22Rv1 (cell line): ENCODE measurements at regions not wholly inside any gene's neighbourhood (a gene's known extent, or its start where the extent isn't known, plus 50 kb on each side); places are given as distances from the start of the nearest gene placed in this dataset.

Experiments used
- CTCF ChIP-seq: fragments of 450-650 bp; IDR thresholded peaks from 2 replicates; pipeline ENCODE4 v1.5.1; 2017; ENCODE audit warnings: mild to moderate bottlenecking
- ZFX ChIP-seq: fragments of 450-650 bp; IDR thresholded peaks from 2 replicates; pipeline ENCODE4 v1.6.1; 2017; ENCODE audit warnings: antibody characterized with exemption, borderline replicate concordance

DNA sequence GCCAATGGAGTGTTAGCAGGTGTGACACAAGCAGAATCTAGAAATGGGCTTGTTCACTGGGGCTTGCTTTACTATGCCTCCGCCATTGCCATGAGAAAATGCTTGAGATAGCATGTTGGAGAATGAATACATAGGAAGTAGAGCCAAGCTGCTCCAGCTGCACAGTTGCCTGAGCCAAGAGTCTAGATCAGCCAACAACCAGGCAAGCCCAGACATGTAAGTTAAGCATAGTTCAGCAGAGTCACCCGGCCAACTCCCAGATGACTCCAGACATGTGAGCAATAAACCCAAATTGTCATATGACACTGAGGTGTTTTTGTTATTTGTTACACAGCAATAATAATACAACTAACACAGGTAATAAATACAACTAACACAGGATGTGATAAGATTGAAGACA, 167.9 kb downstream of the HAO1 start:
- no peak for TF ChIP-seq CTCF
- TF ChIP-seq ZFX = no peak
